OCI-LY1 (cell line): ENCODE measurements at regions not wholly inside any gene's neighbourhood (a gene's known extent, or its start where the extent isn't known, plus 50 kb on each side); places are given as distances from the start of the nearest gene placed in this dataset.

Experiments used
- H2AFZ ChIP-seq: fragments of 200-600 bp; sonication (generic), shearing (Covaris generic); 2 replicates; pipeline ENCODE4 v1.6.0; 2014; ENCODE audit warnings: antibody characterized with exemption, mild to moderate bottlenecking, low read length
- H3F3A ChIP-seq: fragments of 200-600 bp; sonication (generic), shearing (Covaris generic); 2 replicates; pipeline ENCODE4 v1.6.0; 2014; ENCODE audit warnings: mild to moderate bottlenecking, antibody characterized with exemption, low read length, moderate library complexity; ENCODE audit not compliant: insufficient read depth
- H3K27ac ChIP-seq: fragments of 200-600 bp; sonication (generic); 2 replicates; pipeline ENCODE4 v1.5.1; 2014; ENCODE audit warnings: low read length, mixed run types, mild to moderate bottlenecking, low read depth; ENCODE audit not compliant: poor library complexity, severe bottlenecking
- H3K27me3 ChIP-seq: fragments of 200-600 bp; sonication (generic); 2 replicates; pipeline ENCODE4 v1.6.0; 2014; ENCODE audit warnings: antibody characterized with exemption, mild to moderate bottlenecking, low read length, moderate library complexity; ENCODE audit not compliant: insufficient read depth
- H3K36me3 ChIP-seq: fragments of 200-600 bp; sonication (generic); 2 replicates; pipeline ENCODE4 v1.6.1; 2014; ENCODE audit warnings: mild to moderate bottlenecking, antibody characterized with exemption, low read length, moderate library complexity, mixed read lengths; ENCODE audit not compliant: insufficient read depth
- H3K4me1 ChIP-seq: fragments of 200-600 bp; sonication (generic); 2 replicates; pipeline ENCODE4 v1.5.1; 2014; ENCODE audit warnings: mild to moderate bottlenecking, low read length, moderate library complexity; ENCODE audit not compliant: insufficient read depth, severe bottlenecking
- H3K4me2 ChIP-seq: fragments of 200-600 bp; sonication (generic), shearing (Covaris generic); 2 replicates; pipeline ENCODE4 v1.6.1; 2014; ENCODE audit warnings: low read length
- H3K4me3 ChIP-seq: fragments of 200-600 bp; sonication (generic); 2 replicates; pipeline ENCODE4 v1.5.1; 2014; ENCODE audit warnings: low read length, low read depth, mild to moderate bottlenecking, mixed read lengths; ENCODE audit not compliant: poor library complexity, severe bottlenecking
- H3K79me2 ChIP-seq: fragments of 200-600 bp; shearing (Covaris generic); 2 replicates; pipeline ENCODE4 v1.6.1; 2016; ENCODE audit warnings: mixed run types, low read length, mixed read lengths; ENCODE audit not compliant: insufficient read depth
- H3K9ac ChIP-seq: fragments of 200-600 bp; sonication (generic), shearing (Covaris generic); 2 replicates; pipeline ENCODE4 v1.6.1; 2014; ENCODE audit warnings: mild to moderate bottlenecking, low read length, mixed read lengths
- H3K9me2 ChIP-seq: fragments of 200-600 bp; sonication (generic), shearing (Covaris generic); 2 replicates; pipeline ENCODE4 v1.6.1; 2014; ENCODE audit warnings: low read depth, mild to moderate bottlenecking, low read length, mixed read lengths
- H3K9me3 ChIP-seq: fragments of 200-600 bp; shearing (Covaris generic); 2 replicates; pipeline ENCODE4 v1.6.1; 2014; ENCODE audit warnings: low read length, mixed read lengths
- H4K20me1 ChIP-seq: fragments of 200-600 bp; sonication (generic), shearing (Covaris generic); 2 replicates; pipeline ENCODE4 v1.6.0; 2016; ENCODE audit warnings: mild to moderate bottlenecking, low read length; ENCODE audit not compliant: insufficient read depth
- CTCF ChIP-seq: fragments of 200-600 bp; sonication (generic), shearing (Covaris generic); IDR thresholded peaks from 2 replicates; pipeline ENCODE4 v1.5.1; 2017; ENCODE audit warnings: mild to moderate bottlenecking, antibody characterized with exemption, low read length, moderate library complexity, mixed read lengths
- EZH2 ChIP-seq: fragments of 200-600 bp; sonication (generic), shearing (Covaris generic); IDR thresholded peaks from 2 replicates; pipeline ENCODE4 v1.8.0; 2017; ENCODE audit warnings: borderline replicate concordance, mixed run types, mild to moderate bottlenecking, antibody characterized with exemption, low read length, moderate library complexity, mixed read lengths

GRCh38 chr5:67978171-67978570, 237.4 kb upstream of the PIK3R1 start:
- H3K4me1 ChIP-seq: no peaks in the 10 kb centered on the region
- H3K9me3 ChIP-seq: no peaks in the 10 kb centered on the region
- TF ChIP-seq CTCF (no peak), EZH2 (no peak)
- no peaks in the 10 kb centered on the region for H3K79me2 ChIP-seq
- no peak overlapping the region for H3K4me3 ChIP-seq
- no peaks in the 10 kb centered on the region for H3K36me3 ChIP-seq
- H3K9ac ChIP-seq: no peak overlapping the region
- H2AFZ ChIP-seq: no peak overlapping the region
- H3K9me2 ChIP-seq: no peaks in the 10 kb centered on the region
- H3K4me2 ChIP-seq: no peak overlapping the region
- H3F3A ChIP-seq: no peaks in the 10 kb centered on the region
- no peaks in the 10 kb centered on the region for H4K20me1 ChIP-seq
- no peak overlapping the region for H3K27ac ChIP-seq
- no peaks in the 10 kb centered on the region for H3K27me3 ChIP-seq

GRCh38 chr5:67976891-67977601, 238.5 kb upstream of the PIK3R1 start:
- no peak overlapping the region for H3K4me2 ChIP-seq
- TF ChIP-seq EZH2: no peak
- no peak for TF ChIP-seq CTCF

GRCh38 chr5:67976181-67976580, 239.4 kb upstream of the PIK3R1 start:
- H3K9ac ChIP-seq: no peak overlapping the region
- no peaks in the 10 kb centered on the region for H3K9me3 ChIP-seq
- H3K27me3 ChIP-seq: no peaks in the 10 kb centered on the region
- H3K79me2 ChIP-seq: no peaks in the 10 kb centered on the region
- no peak overlapping the region for H3K27ac ChIP-seq
- H3K9me2 ChIP-seq: no peaks in the 10 kb centered on the region
- H4K20me1 ChIP-seq: no peaks in the 10 kb centered on the region
- H3K36me3 ChIP-seq: no peaks in the 10 kb centered on the region
- H3K4me2 ChIP-seq: no peak overlapping the region
- H3K4me1 ChIP-seq: no peaks in the 10 kb centered on the region
- H3K4me3 ChIP-seq: no peak overlapping the region
- H3F3A ChIP-seq: no peaks in the 10 kb centered on the region
- TF ChIP-seq CTCF: no peak
- no peak for TF ChIP-seq EZH2
- no peak overlapping the region for H2AFZ ChIP-seq

More at GRCh38 chr5:67976891-67977601, 238.5 kb upstream of the PIK3R1 start:
- no peaks in the 10 kb centered on the region for H3K79me2 ChIP-seq
- no peaks in the 10 kb centered on the region for H3K9me2 ChIP-seq
- no peaks in the 10 kb centered on the region for H3K4me1 ChIP-seq
- no peak overlapping the region for H3K9ac ChIP-seq
- H3K4me3 ChIP-seq: no peak overlapping the region
- no peaks in the 10 kb centered on the region for H3K27me3 ChIP-seq
- H3K36me3 ChIP-seq: no peaks in the 10 kb centered on the region
- no peaks in the 10 kb centered on the region for H3F3A ChIP-seq
- no peak overlapping the region for H3K27ac ChIP-seq
- no peaks in the 10 kb centered on the region for H3K9me3 ChIP-seq
- no peaks in the 10 kb centered on the region for H4K20me1 ChIP-seq
- no peak overlapping the region for H2AFZ ChIP-seq
